Upper lobe of left lung (tissue), 6 donors: ENCODE measurements at regions not wholly inside any gene's neighbourhood (a gene's known extent, or its start where the extent isn't known, plus 50 kb on each side); places are given as distances from the start of the nearest gene placed in this dataset.

Experiments used
- ATAC-seq, 2 donors: fragments of 200-7000 bp; cut with Tn5 transposase; one replicate each; pipeline ENCODE4 v1.9.1; 2022; ENCODE audit warnings: mild to moderate bottlenecking in 2 of 2, moderate library complexity in 2 of 2; ENCODE audit not compliant: low FRiP score in 2 of 2
- DNase-seq, 2 donors: peaks; one replicate each; pipeline ENCODE4 v3.0.0-alpha.2; 2019 to 2020
- H3K27ac ChIP-seq, 4 donors: fragments of 200-600 bp; sonication (generic); one replicate each; pipeline ENCODE4 v1.5.1; 2016 to 2019
- H3K27me3 ChIP-seq, 4 donors: fragments of 200-600 bp; sonication (generic); one replicate each; pipeline ENCODE4 v1.5.1; 2017 to 2019
- H3K36me3 ChIP-seq, 4 donors: fragments of 200-600 bp; sonication (generic); one replicate each; pipeline ENCODE4 v1.5.1; 2016 to 2019
- H3K4me1 ChIP-seq, 4 donors: fragments of 200-600 bp; sonication (generic); one replicate each; pipeline ENCODE4 v1.5.1; 2018 to 2019
- H3K4me3 ChIP-seq, 4 donors: fragments of 200-600 bp; sonication (generic); one replicate each; pipeline ENCODE4 v1.5.1; 2017 to 2019; ENCODE audit warnings: mild to moderate bottlenecking in 2 of 4, moderate library complexity in 1 of 4
- H3K9me3 ChIP-seq, 4 donors: fragments of 200-600 bp; sonication (generic); one replicate each; pipeline ENCODE4 v1.5.1; 2018 to 2019
- EP300 ChIP-seq, 4 donors: sonication (generic); formaldehyde crosslinking; IDR thresholded peaks; one replicate each; pipeline ENCODE4 v1.5.1; 2017; ENCODE audit warnings: antibody characterized with exemption in 4 of 4, control low read depth in 2 of 4
- POLR2A ChIP-seq, 4 donors: fragments of 450-650 bp; IDR thresholded peaks; one replicate each; pipeline ENCODE4 v1.5.1; 2016 to 2017; ENCODE audit warnings: antibody characterized with exemption in 4 of 4, mild to moderate bottlenecking in 2 of 4
- POLR2AphosphoS5 ChIP-seq, 2 donors: sonication (generic); formaldehyde crosslinking; IDR thresholded peaks; one replicate each; pipeline ENCODE4 v1.5.1; 2017; ENCODE audit warnings: antibody characterized with exemption in 2 of 2
- WGBS, 2 donors: methylation state at CpG; one replicate each; pipeline ENCODE4 v1.1.5; 2017 to 2018; 5-methylcytosine and 5-hydroxymethylcytosine counted together
- TF ChIP-seq, protein P1 (sequence below), 6 experiments: fragments of 450-650 bp in 4 of 6; fragments of 200-600 bp in 2 of 6; sonication (generic) in 2 of 6; IDR thresholded peaks; one replicate each; pipeline ENCODE4 v1.5.1; 2016 to 2019; ENCODE audit warnings: antibody characterized with exemption in 6 of 6
- donor health status: DM: no; HTN: no; CAD: no; lungs with moderate emphysema.
- donor health status: DM: no; HTN: yes; CAD: no; lungs with severe emphysema.

DNA sequence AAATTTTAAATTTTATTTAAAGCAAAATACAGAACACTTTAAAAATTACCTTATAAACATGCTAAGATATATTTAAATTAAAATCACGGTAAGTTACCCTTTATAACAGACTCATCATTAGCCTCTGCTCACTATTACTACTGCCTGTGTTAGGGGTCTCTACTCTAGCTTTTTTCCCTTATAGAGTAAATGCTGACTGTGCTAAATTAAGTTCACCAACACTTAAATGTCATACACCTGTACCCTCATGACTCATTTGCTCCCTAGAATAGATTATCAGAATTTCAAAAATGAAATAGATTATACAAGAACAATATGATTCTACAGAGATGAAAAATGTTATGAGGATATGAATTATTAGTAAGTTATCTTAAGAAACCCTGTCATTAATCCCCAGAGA lies 131.1 kb upstream of the INPP4B start:
- DNase-seq: no peak
- Histone ChIP-seq H3K27me3 (no peaks in the 10 kb centered on the region), H3K9me3 (no peaks in the 10 kb centered on the region), H3K4me1 (no peaks in the 10 kb centered on the region), H3K27ac (no peak overlapping the region), H3K36me3 (no peaks in the 10 kb centered on the region), H3K4me3 (no peak overlapping the region)
- 96 to 100% methylated on average over 1 of the region's 1 CpG for WGBS, 2 donors
- TF ChIP-seq, protein P1, sequence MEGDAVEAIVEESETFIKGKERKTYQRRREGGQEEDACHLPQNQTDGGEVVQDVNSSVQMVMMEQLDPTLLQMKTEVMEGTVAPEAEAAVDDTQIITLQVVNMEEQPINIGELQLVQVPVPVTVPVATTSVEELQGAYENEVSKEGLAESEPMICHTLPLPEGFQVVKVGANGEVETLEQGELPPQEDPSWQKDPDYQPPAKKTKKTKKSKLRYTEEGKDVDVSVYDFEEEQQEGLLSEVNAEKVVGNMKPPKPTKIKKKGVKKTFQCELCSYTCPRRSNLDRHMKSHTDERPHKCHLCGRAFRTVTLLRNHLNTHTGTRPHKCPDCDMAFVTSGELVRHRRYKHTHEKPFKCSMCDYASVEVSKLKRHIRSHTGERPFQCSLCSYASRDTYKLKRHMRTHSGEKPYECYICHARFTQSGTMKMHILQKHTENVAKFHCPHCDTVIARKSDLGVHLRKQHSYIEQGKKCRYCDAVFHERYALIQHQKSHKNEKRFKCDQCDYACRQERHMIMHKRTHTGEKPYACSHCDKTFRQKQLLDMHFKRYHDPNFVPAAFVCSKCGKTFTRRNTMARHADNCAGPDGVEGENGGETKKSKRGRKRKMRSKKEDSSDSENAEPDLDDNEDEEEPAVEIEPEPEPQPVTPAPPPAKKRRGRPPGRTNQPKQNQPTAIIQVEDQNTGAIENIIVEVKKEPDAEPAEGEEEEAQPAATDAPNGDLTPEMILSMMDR (IDR thresholded peaks at IDR 0.05): no peak
- TF ChIP-seq EP300 (IDR thresholded peaks at IDR 0.05): no peak
- no peak for TF ChIP-seq POLR2AphosphoS5 (IDR thresholded peaks at IDR 0.05)
- no peak for TF ChIP-seq POLR2A (IDR thresholded peaks at IDR 0.05)
- no peak for ATAC-seq

DNA sequence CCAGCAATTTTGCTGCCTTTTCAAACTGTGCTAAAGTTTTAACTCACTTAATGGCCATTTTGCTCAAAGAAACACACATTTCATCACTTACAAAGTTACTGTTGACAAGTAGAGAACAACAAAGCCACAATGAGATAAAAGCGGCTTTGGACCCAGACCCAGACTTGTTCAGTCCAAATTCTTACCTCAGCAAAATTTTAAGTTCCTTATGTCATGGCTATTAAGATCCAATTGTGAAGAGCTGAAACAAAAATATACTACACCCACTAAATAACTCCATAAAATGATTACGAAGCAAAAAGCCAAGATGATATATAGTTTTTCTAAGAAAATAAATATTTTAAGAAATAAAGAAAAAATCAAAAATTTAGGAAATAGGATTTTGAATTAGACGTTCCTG lies 137.0 kb upstream of the INPP4B start:
- Histone ChIP-seq H3K4me1 (no peaks in the 10 kb centered on the region), H3K4me3 (no peak overlapping the region), H3K36me3 (no peaks in the 10 kb centered on the region), H3K27me3 (no peaks in the 10 kb centered on the region), H3K9me3 (no peaks in the 10 kb centered on the region), H3K27ac (no peak overlapping the region)
- no peak for TF ChIP-seq POLR2A (IDR thresholded peaks at IDR 0.05)
- no peak for TF ChIP-seq EP300 (IDR thresholded peaks at IDR 0.05)
- TF ChIP-seq, protein P1 (IDR thresholded peaks at IDR 0.05): no peak
- no peak for TF ChIP-seq POLR2AphosphoS5 (IDR thresholded peaks at IDR 0.05)
- DNase-seq (no peak), ATAC-seq (no peak)
- 54 to 65% methylated on average over 3 of the region's 3 CpGs for WGBS, 2 donors

DNA sequence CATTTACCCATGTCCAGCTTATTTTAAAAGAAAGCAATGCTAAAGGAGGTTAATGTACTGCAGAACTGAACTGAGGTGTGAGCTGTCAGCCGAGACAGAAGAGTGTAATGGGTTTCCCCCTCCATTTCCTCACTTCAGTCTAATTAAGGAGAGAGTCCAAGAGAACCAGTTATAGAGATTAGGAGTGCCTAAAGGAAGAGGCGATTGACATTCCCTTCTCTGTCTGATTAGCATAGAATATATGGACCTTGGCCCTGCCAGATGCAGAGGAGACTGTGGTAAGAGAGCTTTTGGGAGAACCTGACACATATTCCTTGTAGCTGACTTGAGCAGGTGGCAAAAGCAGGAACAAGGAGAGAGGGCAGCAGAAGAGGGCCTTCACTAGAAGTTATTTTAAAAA lies 137.5 kb upstream of the INPP4B start:
- Histone ChIP-seq H3K36me3 (no peaks in the 10 kb centered on the region), H3K27me3 (no peaks in the 10 kb centered on the region), H3K9me3 (no peaks in the 10 kb centered on the region), H3K27ac (no peak overlapping the region), H3K4me3 (no peak overlapping the region), H3K4me1 (no peaks in the 10 kb centered on the region)
- no peak for DNase-seq
- no peak for ATAC-seq
- WGBS, 2 donors: 75 to 79% methylated on average over 2 of the region's 2 CpGs
- TF ChIP-seq POLR2AphosphoS5 (IDR thresholded peaks at IDR 0.05): no peak
- no peak for TF ChIP-seq EP300 (IDR thresholded peaks at IDR 0.05)

DNA sequence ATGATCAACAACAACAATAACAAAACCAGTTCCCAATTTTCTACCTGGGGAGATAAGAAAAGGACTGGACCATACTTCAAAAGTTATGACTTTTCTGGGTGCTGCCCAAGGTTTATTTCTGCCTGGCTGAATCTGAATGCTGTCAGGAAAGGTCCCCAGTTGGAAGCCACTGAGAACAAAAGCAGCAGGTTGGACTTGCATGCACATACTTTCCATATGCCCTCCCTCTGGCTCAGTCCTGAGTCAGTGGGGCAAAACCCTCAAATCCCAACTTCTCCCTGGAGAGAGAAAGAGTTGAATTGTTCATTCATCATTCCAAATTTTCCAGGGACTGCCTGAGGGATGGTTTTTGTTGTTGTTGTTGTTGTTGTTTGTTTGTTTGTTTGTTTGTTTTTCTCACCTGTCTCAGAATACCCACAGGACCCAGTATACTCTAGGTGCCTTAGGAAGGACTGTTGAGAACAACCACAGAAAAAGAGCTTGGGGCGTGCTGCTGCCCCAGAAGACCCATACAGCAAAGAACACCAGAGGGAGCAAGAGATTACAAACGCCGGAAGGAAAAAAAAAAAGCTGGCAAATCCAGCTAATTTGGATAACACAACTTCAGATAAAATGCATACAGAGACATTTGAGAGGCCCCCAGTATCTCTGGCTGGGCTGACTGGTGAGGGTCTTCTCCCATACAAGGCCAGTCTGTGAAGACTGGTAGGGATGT lies 138.9 kb upstream of the INPP4B start:
- H3K27ac ChIP-seq: no peak overlapping the region
- ATAC-seq: no peak
- no peak for DNase-seq
- 20 to 51% methylated on average over 3 of the region's 3 CpGs for WGBS, 2 donors
- H3K4me1 ChIP-seq: no peaks in the 10 kb centered on the region
- no peaks in the 10 kb centered on the region for H3K9me3 ChIP-seq
- H3K27me3 ChIP-seq: no peaks in the 10 kb centered on the region
- no peaks in the 10 kb centered on the region for H3K36me3 ChIP-seq
- TF ChIP-seq, protein P1 (IDR thresholded peaks at IDR 0.05): peak in 3 of 6 experiments; percentile 8 to 29 (median 20)
- no peak for TF ChIP-seq POLR2A (IDR thresholded peaks at IDR 0.05)
- no peak overlapping the region for H3K4me3 ChIP-seq

DNA sequence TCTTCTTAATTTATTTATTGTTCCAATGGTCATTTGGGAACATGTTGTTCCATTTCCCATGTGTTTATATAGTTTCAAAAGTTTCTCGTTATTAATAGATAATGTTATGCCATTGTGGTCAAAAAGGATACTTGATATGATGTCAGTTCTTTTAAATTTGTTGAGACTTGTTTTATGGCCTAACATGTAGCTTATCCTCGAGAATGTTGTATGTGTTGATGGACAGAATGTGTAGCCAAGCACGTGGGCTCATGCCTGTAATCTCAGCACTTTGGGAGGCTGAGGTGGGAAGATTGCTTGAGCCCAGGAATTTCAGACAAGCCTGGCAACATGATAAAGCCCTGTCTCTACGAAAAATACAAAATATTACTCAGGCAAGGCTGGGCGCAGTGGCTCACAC lies 168.5 kb upstream of the USP38 start:
- WGBS, 2 donors: 58 to 60% methylated on average over 5 of the region's 5 CpGs
- Histone ChIP-seq H3K36me3 (no peaks in the 10 kb centered on the region), H3K4me1 (no peaks in the 10 kb centered on the region), H3K9me3 (no peaks in the 10 kb centered on the region), H3K4me3 (no peak overlapping the region), H3K27ac (no peak overlapping the region), H3K27me3 (no peaks in the 10 kb centered on the region)
- DNase-seq: no peak
- ATAC-seq: no peak
- TF ChIP-seq POLR2AphosphoS5 (IDR thresholded peaks at IDR 0.05) (no peak), POLR2A (IDR thresholded peaks at IDR 0.05) (no peak), EP300 (IDR thresholded peaks at IDR 0.05) (no peak)
- TF ChIP-seq, protein P1 (IDR thresholded peaks at IDR 0.05): no peak
